ENCODE measurements at regions not wholly inside any gene's neighbourhood (a gene's known extent, or its start where the extent isn't known, plus 50 kb on each side); places are given as distances from the start of the nearest gene placed in this dataset.

DNA sequence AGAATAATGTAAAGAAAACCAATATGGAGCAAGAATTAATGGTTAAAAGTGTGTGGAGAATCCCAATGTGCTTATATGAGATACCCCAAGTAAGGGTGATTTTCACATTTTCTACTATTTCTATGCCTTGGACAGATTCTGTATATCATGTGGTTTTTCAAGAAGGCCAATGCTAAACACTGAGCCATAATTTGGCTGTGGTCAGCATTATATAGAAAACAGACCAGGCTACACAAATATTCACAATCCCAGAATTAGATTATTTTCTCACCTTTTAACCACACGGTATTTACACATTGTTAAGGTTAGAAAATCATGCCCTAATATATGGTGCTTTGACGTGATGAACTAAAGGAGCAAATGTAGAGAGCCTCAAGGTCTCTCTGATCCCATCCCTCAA lies 277.4 kb upstream of the LRATD1 start:
- Mint-ChIP-seq H3K4me3 (ENCODE audit: low read depth) (no peak overlapping the region), H3K36me3 (ENCODE audit: low read depth) (no peaks in the 10 kb centered on the region), H3K9me3 (peaks cover 4% of the 10 kb centered on the region), H3K4me1 (ENCODE audit: low read depth) (no peaks in the 10 kb centered on the region), H3K27me3 (ENCODE audit: low read depth) (no peaks in the 10 kb centered on the region), H3K27ac (no peak overlapping the region)
- DNase-seq (ENCODE audit: low spot score), result no peak
- intact Hi-C loops (cut with micrococcal nuclease), result no loop called here

DNA sequence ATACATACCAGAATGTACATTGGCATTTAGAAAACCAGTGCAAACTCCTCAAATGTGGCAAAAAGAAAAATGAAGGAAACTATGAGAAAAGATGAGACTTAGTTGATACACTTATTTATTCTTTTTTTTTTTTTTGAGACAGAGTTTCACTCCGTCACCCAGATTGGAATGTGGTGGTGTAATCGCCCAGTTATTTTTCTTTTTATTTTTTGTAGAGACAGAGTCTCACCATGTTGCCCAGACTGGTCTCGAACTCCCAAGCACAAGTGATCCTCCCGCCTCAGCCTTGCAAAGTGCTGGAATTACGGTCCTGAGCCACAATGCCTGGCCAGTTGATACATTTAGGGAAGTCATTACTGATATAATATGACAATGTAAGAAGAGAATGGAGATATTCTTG lies 274.2 kb upstream of the LRATD1 start:
- DNase-seq (ENCODE audit: low spot score), result no peak
- Mint-ChIP-seq H3K27me3 (ENCODE audit: low read depth) (no peaks in the 10 kb centered on the region), H3K27ac (no peak overlapping the region), H3K4me3 (ENCODE audit: low read depth) (no peak overlapping the region), H3K9me3 (no peaks in the 10 kb centered on the region), H3K36me3 (ENCODE audit: low read depth) (no peaks in the 10 kb centered on the region), H3K4me1 (ENCODE audit: low read depth) (no peaks in the 10 kb centered on the region)
- intact Hi-C loops (cut with micrococcal nuclease), result no loop called here

DNA sequence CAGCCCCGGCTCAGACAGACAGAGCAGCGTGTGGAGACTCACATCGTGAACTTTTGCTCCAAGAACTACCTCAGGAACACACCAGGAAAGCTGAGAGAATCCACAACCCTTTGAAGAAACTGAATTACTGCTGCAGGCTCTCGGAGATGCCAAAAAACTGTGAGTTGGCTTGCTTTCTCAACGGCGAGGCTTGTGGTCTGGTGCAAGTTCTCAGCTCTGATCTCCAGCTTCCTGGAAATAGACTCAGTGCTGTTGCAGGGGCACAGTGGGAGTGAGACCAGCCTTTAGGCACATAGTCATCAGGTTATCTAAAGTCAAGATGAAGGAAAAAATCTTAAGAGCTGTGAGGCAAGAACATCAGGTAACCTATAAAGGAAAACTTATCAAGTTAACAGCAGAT lies 273.7 kb upstream of the LRATD1 start:
- Mint-ChIP-seq H3K4me1 (ENCODE audit: low read depth) (no peaks in the 10 kb centered on the region), H3K4me3 (ENCODE audit: low read depth) (no peak overlapping the region), H3K36me3 (ENCODE audit: low read depth) (no peaks in the 10 kb centered on the region), H3K27me3 (ENCODE audit: low read depth) (no peaks in the 10 kb centered on the region), H3K27ac (no peak overlapping the region), H3K9me3 (peaks cover 2% of the 10 kb centered on the region)
- DNase-seq (ENCODE audit: low spot score), result no peak
- intact Hi-C loops (cut with micrococcal nuclease), result no loop called here

DNA sequence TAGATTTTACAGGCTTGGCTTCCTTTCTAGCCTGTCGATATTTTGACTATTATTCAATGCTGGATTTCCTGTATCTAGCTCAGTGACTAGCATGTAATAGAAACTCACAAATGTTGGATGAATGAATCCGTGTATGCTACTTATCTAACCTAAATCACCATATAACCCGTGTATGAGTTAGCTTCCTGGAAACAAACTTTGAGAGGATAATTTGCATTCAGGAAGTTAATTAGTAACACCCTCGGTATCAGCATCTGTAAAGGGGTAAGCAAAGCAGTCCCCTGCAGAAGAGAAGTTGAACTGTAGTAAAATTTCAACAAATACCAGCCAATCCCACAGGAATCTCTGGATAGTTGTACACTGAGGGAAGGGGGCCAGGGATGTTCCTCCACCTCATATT lies 269.4 kb upstream of the LRATD1 start:
- Mint-ChIP-seq H3K36me3 (ENCODE audit: low read depth) (no peaks in the 10 kb centered on the region), H3K4me3 (ENCODE audit: low read depth) (no peak overlapping the region), H3K27me3 (ENCODE audit: low read depth) (no peaks in the 10 kb centered on the region), H3K4me1 (ENCODE audit: low read depth) (no peaks in the 10 kb centered on the region), H3K9me3 (peaks cover 16% of the 10 kb centered on the region), H3K27ac (no peak overlapping the region)
- intact Hi-C loops (cut with micrococcal nuclease), result no loop called here
- DNase-seq (ENCODE audit: low spot score), result no peak

DNA sequence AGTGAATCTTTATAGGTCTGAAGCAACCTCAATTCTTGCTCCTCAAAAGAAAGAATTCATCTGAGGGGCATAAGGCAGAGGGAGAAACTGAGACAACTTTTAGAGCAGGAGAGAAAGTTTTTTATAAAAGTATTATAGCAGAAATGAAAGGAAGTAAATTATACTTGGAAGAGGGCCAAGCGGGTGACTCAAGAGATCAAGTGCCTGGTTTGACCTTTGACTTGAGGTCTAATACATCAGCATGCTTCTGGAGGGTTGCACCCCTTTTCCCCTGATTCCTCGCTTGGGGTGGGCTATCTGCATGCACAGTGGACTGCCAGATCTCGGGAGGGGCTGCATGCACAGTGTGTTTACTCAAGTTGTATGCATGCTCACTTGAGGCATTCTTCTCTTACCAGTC lies 268.5 kb upstream of the LRATD1 start:
- H3K27me3 Mint-ChIP-seq (ENCODE audit: low read depth), result no peaks in the 10 kb centered on the region
- intact Hi-C loops (cut with micrococcal nuclease), result no loop called here

DNA sequence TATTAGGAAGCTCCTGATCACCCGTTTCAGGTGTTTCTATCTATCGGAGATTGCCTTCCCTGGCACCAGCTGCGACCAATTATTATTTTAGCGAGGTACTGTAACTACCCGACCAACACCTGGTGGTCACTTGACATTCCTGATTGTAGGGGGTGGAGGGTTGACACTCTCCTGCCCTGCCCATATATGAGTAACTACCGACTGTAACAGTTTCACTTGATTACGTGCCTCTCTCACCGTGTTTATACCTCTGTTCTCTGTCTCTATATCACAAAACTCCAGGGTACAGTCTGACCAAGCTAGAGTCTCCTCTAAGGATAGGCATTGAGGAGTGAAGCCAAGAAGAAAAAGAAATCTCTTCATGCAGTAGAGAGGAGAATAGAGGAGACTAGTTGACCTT lies 268.0 kb upstream of the LRATD1 start:
- H3K27ac Mint-ChIP-seq, result no peak overlapping the region
- intact Hi-C loops (cut with micrococcal nuclease), result no loop called here
- no peaks in the 10 kb centered on the region for H3K4me1 Mint-ChIP-seq (ENCODE audit: low read depth)
- H3K9me3 Mint-ChIP-seq, result peaks cover 16% of the 10 kb centered on the region
- DNase-seq (ENCODE audit: low spot score), result no peak
- no peaks in the 10 kb centered on the region for H3K27me3 Mint-ChIP-seq (ENCODE audit: low read depth)
- H3K36me3 Mint-ChIP-seq (ENCODE audit: low read depth), result no peaks in the 10 kb centered on the region
- no peak overlapping the region for H3K4me3 Mint-ChIP-seq (ENCODE audit: low read depth)

More for the DNA sequence above, 268.5 kb upstream of the LRATD1 start:
- no peak for DNase-seq (ENCODE audit: low spot score)
- Mint-ChIP-seq H3K9me3 (peaks cover 16% of the 10 kb centered on the region), H3K27ac (no peak overlapping the region), H3K4me3 (ENCODE audit: low read depth) (no peak overlapping the region), H3K36me3 (ENCODE audit: low read depth) (no peaks in the 10 kb centered on the region), H3K4me1 (ENCODE audit: low read depth) (no peaks in the 10 kb centered on the region)

DNA sequence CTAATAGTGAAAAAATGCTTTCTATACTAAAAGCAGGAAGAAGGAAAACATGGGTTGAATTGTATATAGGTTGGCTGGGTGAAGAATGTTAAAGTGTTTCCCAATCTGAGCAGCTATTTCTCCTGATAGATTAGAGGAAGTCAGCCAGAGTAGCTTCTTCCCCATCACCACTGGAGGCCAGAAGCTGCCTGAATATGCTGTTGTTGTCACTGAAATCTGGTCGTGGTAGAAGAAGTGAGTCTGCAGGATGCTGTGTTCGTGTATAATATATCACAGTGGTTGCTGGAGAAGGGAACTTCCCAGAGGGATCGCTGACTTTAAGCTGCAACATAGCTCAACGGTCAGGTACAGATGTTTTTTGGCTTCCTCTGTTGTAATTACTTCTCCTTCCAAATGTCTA lies 247.5 kb upstream of the LRATD1 start:
- H3K27ac Mint-ChIP-seq, result no peak overlapping the region
- no peaks in the 10 kb centered on the region for H3K36me3 Mint-ChIP-seq (ENCODE audit: low read depth)
- H3K27me3 Mint-ChIP-seq (ENCODE audit: low read depth), result no peaks in the 10 kb centered on the region
- no peak overlapping the region for H3K4me3 Mint-ChIP-seq (ENCODE audit: low read depth)
- no peaks in the 10 kb centered on the region for H3K4me1 Mint-ChIP-seq (ENCODE audit: low read depth)
- intact Hi-C loops (cut with micrococcal nuclease), result no loop called here
- no peak for DNase-seq (ENCODE audit: low spot score)
- no peaks in the 10 kb centered on the region for H3K9me3 Mint-ChIP-seq

DNA sequence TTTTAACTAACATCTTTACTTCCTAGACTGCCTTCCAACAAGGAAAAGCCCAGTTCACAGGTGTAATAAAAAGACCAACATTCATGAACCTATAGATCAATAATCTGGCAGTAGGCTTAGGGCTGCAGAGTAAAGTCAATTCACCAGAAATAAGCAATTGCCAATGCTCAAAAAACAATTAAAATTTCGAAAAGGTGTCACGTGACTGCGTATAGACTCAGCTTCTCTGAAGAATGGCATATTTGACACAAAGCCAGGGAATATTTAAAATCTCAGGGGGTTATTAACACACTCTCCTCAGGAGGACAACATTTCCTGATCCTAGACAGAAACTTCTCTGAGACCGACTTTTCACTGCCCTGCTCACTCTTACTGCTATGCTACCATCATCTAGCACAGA lies 245.2 kb upstream of the LRATD1 start:
- no peak overlapping the region for H3K4me3 Mint-ChIP-seq (ENCODE audit: low read depth)
- DNase-seq (ENCODE audit: low spot score), result no peak
- H3K27me3 Mint-ChIP-seq (ENCODE audit: low read depth), result no peaks in the 10 kb centered on the region
- no peak overlapping the region for H3K27ac Mint-ChIP-seq
- no peaks in the 10 kb centered on the region for H3K9me3 Mint-ChIP-seq
- intact Hi-C loops (cut with micrococcal nuclease), result no loop called here
- no peaks in the 10 kb centered on the region for H3K4me1 Mint-ChIP-seq (ENCODE audit: low read depth)
- H3K36me3 Mint-ChIP-seq (ENCODE audit: low read depth), result no peaks in the 10 kb centered on the region

DNA sequence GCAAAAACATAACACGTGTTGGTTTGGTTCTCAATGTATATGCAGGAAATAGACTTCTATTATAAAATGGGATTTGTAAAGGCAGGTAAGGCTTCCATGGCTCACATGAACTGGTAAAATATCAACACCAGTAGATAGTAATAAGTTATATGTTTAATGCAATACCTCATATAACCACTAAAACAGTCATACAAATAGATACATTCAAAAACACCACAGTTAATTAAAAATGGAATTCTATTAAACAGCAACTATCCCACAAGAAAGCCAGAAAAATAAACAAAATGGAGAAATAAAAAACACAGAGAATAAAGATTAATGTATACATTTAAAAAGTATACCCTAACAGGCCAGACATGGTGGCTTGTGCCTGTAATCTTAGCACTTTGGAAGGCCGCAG lies 243.8 kb upstream of the LRATD1 start:
- Mint-ChIP-seq H3K4me1 (ENCODE audit: low read depth) (no peaks in the 10 kb centered on the region), H3K27ac (no peak overlapping the region), H3K27me3 (ENCODE audit: low read depth) (no peaks in the 10 kb centered on the region), H3K9me3 (no peaks in the 10 kb centered on the region), H3K36me3 (ENCODE audit: low read depth) (no peaks in the 10 kb centered on the region), H3K4me3 (ENCODE audit: low read depth) (no peak overlapping the region)
- no peak for DNase-seq (ENCODE audit: low spot score)
- intact Hi-C loops (cut with micrococcal nuclease), result no loop called here

DNA sequence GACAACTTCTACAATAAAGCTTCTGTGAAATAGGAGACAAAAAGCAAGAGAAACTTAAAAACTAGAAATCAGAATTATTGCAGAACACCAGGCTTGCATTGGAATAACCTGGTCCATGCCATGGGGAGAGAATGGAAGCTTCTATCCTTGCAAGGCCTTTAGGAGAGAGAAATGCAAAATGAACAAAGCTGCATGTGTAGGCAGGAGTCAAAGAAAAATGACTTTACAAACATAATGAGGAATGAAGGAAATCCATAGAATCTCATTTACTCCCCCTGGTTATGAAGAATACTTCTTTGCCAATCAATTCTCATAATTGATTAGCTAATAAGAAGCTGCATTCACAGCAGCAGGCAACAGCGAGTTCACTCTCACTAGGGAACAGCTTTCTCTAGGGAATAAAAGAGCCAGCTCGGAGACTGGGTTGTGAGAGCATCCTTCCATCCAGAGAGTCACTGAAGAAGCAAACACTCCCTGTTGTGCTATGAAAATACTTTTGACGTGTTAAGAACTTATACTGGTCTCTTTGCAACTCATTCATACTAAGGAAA lies 235.9 kb upstream of the LRATD1 start:
- intact Hi-C loops (cut with micrococcal nuclease), result no loop called here
- H3K4me3 Mint-ChIP-seq (ENCODE audit: low read depth), result no peak overlapping the region
- no peaks in the 10 kb centered on the region for H3K4me1 Mint-ChIP-seq (ENCODE audit: low read depth)
- no peaks in the 10 kb centered on the region for H3K9me3 Mint-ChIP-seq
- H3K27me3 Mint-ChIP-seq (ENCODE audit: low read depth), result no peaks in the 10 kb centered on the region
- DNase-seq (ENCODE audit: low spot score), result no peak
- no peaks in the 10 kb centered on the region for H3K36me3 Mint-ChIP-seq (ENCODE audit: low read depth)
- no peak overlapping the region for H3K27ac Mint-ChIP-seq

DNA sequence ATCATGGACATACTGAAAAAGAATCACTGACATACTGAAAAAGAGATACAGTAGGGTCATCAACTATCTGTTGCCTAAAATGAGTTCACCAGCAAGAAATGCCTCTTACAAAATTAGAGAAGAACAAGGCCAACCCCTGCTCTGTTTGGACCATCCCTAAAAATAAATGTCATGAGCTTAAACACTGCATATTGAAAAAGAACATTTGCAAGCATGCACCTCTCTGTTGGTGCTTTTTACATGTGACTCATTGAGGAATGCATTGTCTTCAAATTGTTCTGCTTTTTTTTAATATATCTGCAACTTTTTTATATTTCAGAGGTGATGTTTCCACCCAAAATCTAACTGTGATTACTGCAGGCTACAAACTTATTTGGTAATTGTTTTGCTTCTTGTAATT lies 233.9 kb upstream of the LRATD1 start:
- no peaks in the 10 kb centered on the region for H3K27me3 Mint-ChIP-seq (ENCODE audit: low read depth)
- no peaks in the 10 kb centered on the region for H3K9me3 Mint-ChIP-seq
- no peaks in the 10 kb centered on the region for H3K36me3 Mint-ChIP-seq (ENCODE audit: low read depth)
- H3K4me1 Mint-ChIP-seq (ENCODE audit: low read depth), result no peaks in the 10 kb centered on the region
- DNase-seq (ENCODE audit: low spot score), result no peak
- H3K27ac Mint-ChIP-seq, result no peak overlapping the region
- no peak overlapping the region for H3K4me3 Mint-ChIP-seq (ENCODE audit: low read depth)
- intact Hi-C loops (cut with micrococcal nuclease), result no loop called here

DNA sequence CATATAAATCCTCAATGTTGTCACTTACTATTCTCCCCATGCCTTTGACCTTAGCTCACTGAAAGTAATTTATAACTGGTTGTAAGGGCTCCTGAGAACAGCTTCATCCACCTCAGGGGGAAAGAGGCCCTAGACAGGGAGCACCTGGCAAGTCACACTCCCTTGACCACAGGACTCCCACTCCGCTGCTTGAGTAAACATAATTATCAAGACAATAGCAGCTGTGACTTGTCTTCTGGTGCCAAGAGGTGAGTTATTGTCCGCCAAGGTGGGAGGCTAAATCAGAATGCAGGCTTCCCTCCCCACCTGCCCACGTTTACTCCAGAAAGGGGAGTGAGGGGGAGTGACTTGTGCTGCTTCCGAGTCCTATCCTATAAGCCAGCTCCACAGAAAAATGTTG lies 230.6 kb upstream of the LRATD1 start:
- no peaks in the 10 kb centered on the region for H3K9me3 Mint-ChIP-seq
- no peaks in the 10 kb centered on the region for H3K4me1 Mint-ChIP-seq (ENCODE audit: low read depth)
- H3K4me3 Mint-ChIP-seq (ENCODE audit: low read depth), result no peak overlapping the region
- H3K36me3 Mint-ChIP-seq (ENCODE audit: low read depth), result no peaks in the 10 kb centered on the region
- intact Hi-C loops (cut with micrococcal nuclease), result no loop called here
- H3K27me3 Mint-ChIP-seq (ENCODE audit: low read depth), result no peaks in the 10 kb centered on the region
- DNase-seq (ENCODE audit: low spot score), result no peak
- H3K27ac Mint-ChIP-seq, result no peak overlapping the region

DNA sequence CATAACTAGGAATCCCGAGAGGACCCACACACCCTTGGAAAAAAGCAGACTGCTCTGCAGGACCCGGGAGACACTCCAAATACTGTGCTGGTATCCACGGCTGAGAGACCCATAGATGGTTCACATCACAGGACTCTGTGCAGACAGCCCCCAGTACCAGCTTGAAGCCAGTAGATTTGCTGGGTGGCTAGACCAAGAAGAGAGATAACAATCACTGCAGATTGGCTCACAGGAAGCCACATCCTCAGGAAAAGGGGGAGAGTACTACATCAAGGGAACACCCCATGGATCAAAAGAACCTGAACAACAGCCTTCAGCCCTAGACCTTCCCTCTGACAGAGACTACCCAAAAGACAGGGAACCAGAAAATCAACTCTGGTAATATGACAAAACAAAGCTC lies 223.8 kb upstream of the LRATD1 start:
- intact Hi-C loops (cut with micrococcal nuclease), result no loop called here
- no peaks in the 10 kb centered on the region for H3K27me3 Mint-ChIP-seq (ENCODE audit: low read depth)
- no peak for DNase-seq (ENCODE audit: low spot score)
- no peak overlapping the region for H3K4me3 Mint-ChIP-seq (ENCODE audit: low read depth)
- peaks cover 30% of the 10 kb centered on the region for H3K9me3 Mint-ChIP-seq
- no peaks in the 10 kb centered on the region for H3K36me3 Mint-ChIP-seq (ENCODE audit: low read depth)
- no peak overlapping the region for H3K27ac Mint-ChIP-seq
- no peaks in the 10 kb centered on the region for H3K4me1 Mint-ChIP-seq (ENCODE audit: low read depth)

DNA sequence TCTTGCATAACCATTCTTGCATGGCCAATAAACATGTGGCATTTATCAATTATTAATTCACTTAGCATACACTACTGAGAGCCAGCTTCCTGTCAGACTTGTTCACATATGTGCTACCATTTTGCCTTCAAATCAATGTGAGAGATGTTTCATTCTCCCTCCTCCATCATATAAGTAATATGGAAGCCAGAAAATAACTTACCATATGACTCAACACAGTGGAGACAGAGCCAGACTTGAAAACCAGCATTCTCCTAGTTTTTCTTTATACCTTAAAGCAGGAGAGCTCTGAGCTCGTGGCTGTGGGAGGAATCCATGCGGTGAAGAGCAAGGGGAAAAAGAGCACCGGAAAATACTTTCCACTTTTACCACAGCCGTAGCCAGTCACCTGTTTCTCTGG lies 215.0 kb upstream of the LRATD1 start:
- Mint-ChIP-seq H3K4me3 (ENCODE audit: low read depth) (no peak overlapping the region), H3K27me3 (ENCODE audit: low read depth) (no peaks in the 10 kb centered on the region), H3K36me3 (ENCODE audit: low read depth) (no peaks in the 10 kb centered on the region), H3K4me1 (ENCODE audit: low read depth) (no peaks in the 10 kb centered on the region), H3K9me3 (peaks cover 20% of the 10 kb centered on the region), H3K27ac (no peak overlapping the region)
- intact Hi-C loops (cut with micrococcal nuclease), result no loop called here
- DNase-seq (ENCODE audit: low spot score), result no peak
